ENCODE measurements at regions not wholly inside any gene's neighbourhood (a gene's known extent, or its start where the extent isn't known, plus 50 kb on each side); places are given as distances from the start of the nearest gene placed in this dataset.

- TF ChIP-seq POLR2A (IDR thresholded peaks at IDR 0.05) (no peak), CTCF (IDR thresholded peaks at IDR 0.05) (no peak)
These were observed 56.5 kb downstream of the NAV1 start for GRCh38 chr1:201595381-201595780.
